ENCODE measurements at regions not wholly inside any gene's neighbourhood (a gene's known extent, or its start where the extent isn't known, plus 50 kb on each side); places are given as distances from the start of the nearest gene placed in this dataset.

DNA sequence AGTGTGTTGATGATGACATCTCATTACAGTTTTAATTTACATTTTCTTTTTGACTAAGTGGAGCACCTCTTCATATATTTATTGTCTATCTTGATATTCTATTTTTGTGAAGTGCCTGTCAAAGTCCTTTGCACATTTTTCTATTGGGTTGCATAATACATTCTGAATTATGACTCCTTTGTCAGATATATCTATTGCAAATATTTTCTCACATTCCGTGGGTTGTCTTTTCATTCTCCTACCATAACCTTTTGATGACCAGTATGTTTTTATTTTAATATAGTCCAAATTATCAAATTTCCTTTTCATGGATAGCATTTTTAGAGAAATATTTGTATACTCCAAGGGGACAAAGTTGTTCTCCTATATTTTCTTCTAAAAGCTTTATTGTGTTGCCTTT is 126.4 kb downstream of the PJA1 start:
- DNase-seq: no peak
- Histone ChIP-seq H3K4me3 (no peak overlapping the region), H3K9me3 (no peaks in the 10 kb centered on the region), H3K27me3 (no peaks in the 10 kb centered on the region), H3K36me3 (no peaks in the 10 kb centered on the region)

GRCh38 chrX:69038188-69038587 is 127.1 kb downstream of the PJA1 start:
- no peak overlapping the region for H3K4me3 ChIP-seq
- DNase-seq: no peak
- no peaks in the 10 kb centered on the region for H3K36me3 ChIP-seq
- H3K27me3 ChIP-seq: no peaks in the 10 kb centered on the region
- H3K9me3 ChIP-seq: no peaks in the 10 kb centered on the region

DNA sequence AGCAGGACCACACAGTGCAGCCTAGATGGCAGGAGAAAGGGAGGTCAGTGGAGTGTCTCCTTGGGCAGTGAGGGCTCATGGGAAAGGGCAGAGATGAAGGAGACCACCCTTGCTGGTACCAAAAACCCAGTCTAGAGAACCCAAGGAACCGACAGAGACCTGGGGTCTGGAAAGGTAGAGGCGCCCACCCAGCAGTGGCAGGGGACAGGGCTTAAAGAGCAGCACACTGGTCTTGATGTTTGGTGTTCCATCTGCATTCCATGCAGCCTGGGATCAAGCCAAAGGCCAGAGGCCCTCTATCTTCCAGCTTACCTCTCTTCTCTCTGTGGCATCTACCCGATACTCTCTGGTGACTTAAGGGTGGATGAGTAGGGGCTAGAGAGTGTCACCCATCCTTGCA is 127.5 kb downstream of the PJA1 start:
- H3K36me3 ChIP-seq: no peaks in the 10 kb centered on the region
- no peaks in the 10 kb centered on the region for H3K27me3 ChIP-seq
- no peak overlapping the region for H3K4me3 ChIP-seq
- DNase-seq: no peak
- H3K9me3 ChIP-seq: no peaks in the 10 kb centered on the region

- no peak for DNase-seq
- H3K36me3 ChIP-seq: no peaks in the 10 kb centered on the region
Measured at GRCh38 chrX:69036674-69037573, 128.3 kb downstream of the PJA1 start.

GRCh38 chrX:69034451-69034850 is 130.8 kb downstream of the PJA1 start:
- Histone ChIP-seq H3K36me3 (no peaks in the 10 kb centered on the region), H3K27me3 (no peaks in the 10 kb centered on the region), H3K4me3 (no peak overlapping the region), H3K9me3 (no peaks in the 10 kb centered on the region)
- DNase-seq: no peak

More at GRCh38 chrX:69036674-69037573, 128.3 kb downstream of the PJA1 start:
- H3K27me3 ChIP-seq: no peaks in the 10 kb centered on the region
- no peak overlapping the region for H3K4me3 ChIP-seq
- no peaks in the 10 kb centered on the region for H3K9me3 ChIP-seq

- Histone ChIP-seq H3K9me3 (no peaks in the 10 kb centered on the region), H3K4me3 (no peak overlapping the region), H3K27me3 (no peaks in the 10 kb centered on the region), H3K36me3 (no peaks in the 10 kb centered on the region)
- no peak for DNase-seq
Measured at GRCh38 chrX:69033936-69034335, 131.3 kb downstream of the PJA1 start.

DNA sequence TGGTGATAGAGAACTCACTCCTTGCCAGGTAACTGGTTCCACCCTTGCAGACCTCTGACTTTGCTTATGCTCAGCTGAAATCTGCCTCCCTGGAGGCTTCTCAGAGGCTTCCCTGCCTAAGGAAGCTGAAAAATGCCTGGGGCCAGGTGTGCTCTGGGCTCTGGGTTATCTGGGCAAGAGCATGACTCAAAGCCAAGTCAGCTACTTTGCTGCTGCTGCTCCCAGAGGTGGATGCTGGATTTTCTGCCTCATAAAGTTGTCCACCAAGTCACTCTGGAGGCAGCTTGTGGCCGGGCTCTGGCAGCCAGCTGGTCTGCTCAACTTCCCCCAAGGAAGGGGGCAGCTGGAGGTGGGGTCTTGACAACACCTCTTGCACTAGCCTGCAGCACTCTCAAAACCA is 132.7 kb downstream of the PJA1 start:
- Histone ChIP-seq H3K4me3 (no peak overlapping the region), H3K27me3 (no peaks in the 10 kb centered on the region), H3K9me3 (no peaks in the 10 kb centered on the region), H3K36me3 (no peaks in the 10 kb centered on the region)
- DNase-seq: no peak

DNA sequence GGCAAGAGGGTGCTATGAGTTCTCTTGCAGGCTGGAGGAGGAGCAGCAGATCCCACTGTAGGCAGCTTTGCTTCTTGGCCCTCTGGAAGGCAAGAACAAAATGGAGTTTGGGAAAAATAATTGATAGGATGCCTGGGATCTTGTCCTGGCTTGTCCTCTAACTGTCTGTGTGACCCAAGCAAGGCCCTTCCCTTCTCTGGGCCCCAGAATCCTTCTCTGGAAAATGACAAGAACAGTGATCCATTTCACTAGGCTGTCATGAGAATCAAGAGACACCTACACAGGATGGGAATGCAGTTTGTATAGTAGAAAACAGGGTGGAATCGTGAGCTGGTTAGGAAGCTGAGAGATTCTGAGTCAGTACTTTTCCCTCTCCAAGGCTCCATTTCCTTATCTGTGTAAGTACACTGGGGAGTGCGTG is 133.3 kb downstream of the PJA1 start:
- DNase-seq: no peak
- H3K36me3 ChIP-seq: no peaks in the 10 kb centered on the region

DNA sequence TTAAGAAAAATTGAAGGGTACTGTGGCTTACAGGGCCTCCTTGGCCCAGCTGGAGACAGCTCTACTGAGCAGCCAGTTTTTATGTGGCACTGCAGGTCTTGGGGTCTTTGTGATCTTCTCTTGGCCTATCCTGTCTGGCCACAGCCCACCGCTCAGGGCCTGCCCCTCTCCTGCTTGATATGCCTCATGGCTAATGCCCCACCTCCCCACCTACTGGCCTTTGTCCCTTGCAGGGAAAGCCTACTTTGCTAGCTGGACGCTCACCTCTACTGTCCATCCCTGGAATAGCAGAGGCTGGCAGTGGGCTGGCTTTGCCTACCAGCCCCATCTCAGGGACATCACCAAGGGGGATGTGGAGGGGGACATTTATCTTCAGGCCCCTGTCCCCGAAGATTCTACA is 134.1 kb downstream of the PJA1 start:
- H3K36me3 ChIP-seq: no peaks in the 10 kb centered on the region
- no peak overlapping the region for H3K4me3 ChIP-seq
- no peaks in the 10 kb centered on the region for H3K27me3 ChIP-seq
- no peak for DNase-seq
- no peaks in the 10 kb centered on the region for H3K9me3 ChIP-seq

More for the DNA sequence above, 133.3 kb downstream of the PJA1 start:
- Histone ChIP-seq H3K27me3 (no peaks in the 10 kb centered on the region), H3K9me3 (no peaks in the 10 kb centered on the region), H3K4me3 (no peak overlapping the region)

GRCh38 chrX:69029771-69030170 is 135.5 kb downstream of the PJA1 start:
- DNase-seq: no peak
- H3K4me3 ChIP-seq: no peak overlapping the region
- no peaks in the 10 kb centered on the region for H3K27me3 ChIP-seq
- H3K9me3 ChIP-seq: no peaks in the 10 kb centered on the region
- no peaks in the 10 kb centered on the region for H3K36me3 ChIP-seq

- H3K4me3 ChIP-seq: no peak overlapping the region
- no peak for DNase-seq
- H3K27me3 ChIP-seq: no peaks in the 10 kb centered on the region
- no peaks in the 10 kb centered on the region for H3K36me3 ChIP-seq
- no peaks in the 10 kb centered on the region for H3K9me3 ChIP-seq
Measured at GRCh38 chrX:69028761-69029120, 136.5 kb downstream of the PJA1 start.

- no peak for DNase-seq
- no peaks in the 10 kb centered on the region for H3K9me3 ChIP-seq
- H3K4me3 ChIP-seq: no peak overlapping the region
- H3K27me3 ChIP-seq: no peaks in the 10 kb centered on the region
- no peaks in the 10 kb centered on the region for H3K36me3 ChIP-seq
Measured at GRCh38 chrX:69028006-69028760, 137.1 kb downstream of the PJA1 start.

DNA sequence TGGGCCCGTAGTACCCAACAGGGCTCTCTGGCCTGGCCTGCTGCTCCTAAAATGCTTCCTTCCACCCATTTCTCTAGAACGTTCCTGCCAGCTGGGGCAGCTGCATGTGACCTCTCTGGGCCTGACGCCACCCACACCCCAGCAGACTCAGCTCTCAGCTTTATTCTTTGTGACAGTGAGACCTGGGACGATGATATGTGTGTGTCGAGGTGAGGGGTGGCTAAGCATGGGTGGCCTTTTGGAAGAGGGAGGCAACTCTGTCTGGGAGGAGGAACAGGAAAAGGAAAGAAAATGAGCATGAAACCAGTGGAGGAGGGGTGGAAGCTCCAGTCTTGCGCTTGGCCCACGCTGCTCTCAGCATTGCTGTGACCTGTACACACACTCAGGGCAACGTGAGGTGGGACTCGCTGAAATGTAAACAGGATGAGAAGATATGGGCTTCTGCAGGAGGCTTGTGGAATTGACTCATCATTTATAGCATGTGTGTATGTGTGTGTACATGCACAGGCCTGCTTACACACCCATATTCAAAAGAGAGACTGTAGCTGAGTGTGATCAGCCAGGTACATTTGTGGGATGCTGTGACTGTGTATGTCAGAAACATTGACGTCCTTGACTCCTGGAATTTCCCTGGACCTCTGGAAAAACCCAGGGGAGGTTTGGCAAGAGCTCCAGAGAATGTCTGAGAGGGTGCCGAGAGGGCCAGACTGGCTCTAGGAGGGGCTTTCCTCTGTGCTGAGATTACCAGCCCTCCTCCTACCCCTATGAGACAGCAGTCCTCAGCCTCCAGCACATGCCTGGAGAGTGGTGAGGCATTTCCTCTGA is 137.9 kb downstream of the PJA1 start:
- no peaks in the 10 kb centered on the region for H3K27me3 ChIP-seq
- peak; percentile 39 for DNase-seq
- H3K36me3 ChIP-seq: no peaks in the 10 kb centered on the region

DNA sequence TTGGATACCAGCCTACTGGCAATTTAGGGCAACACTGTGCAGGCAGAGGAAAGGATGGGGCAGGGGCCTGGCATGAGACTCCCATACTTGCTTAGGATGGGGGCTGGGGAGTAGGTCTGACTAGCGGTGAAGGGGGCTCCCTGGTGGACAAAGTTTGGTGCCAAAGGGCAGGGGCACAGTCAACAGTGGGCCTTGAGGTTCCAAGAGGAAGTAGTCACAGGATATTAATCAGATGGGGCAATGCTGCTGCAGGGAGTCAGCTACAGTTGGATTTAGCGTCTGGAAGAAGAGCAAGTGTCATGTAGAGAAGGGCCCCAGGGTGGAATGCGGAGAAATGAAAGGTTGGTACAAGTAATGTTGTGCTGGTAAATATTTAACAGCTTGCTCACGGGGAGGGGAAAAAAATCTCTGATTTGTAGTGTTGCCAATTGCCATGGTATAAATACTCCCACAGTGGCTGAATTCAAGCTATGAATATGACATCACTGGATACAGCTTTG is 139.4 kb downstream of the PJA1 start:
- Histone ChIP-seq H3K4me3 (no peak overlapping the region), H3K9me3 (no peaks in the 10 kb centered on the region), H3K27me3 (no peaks in the 10 kb centered on the region), H3K36me3 (no peaks in the 10 kb centered on the region)
- DNase-seq: peak; percentile 91

More for the DNA sequence above, 137.9 kb downstream of the PJA1 start:
- Histone ChIP-seq H3K4me3 (no peak overlapping the region), H3K9me3 (no peaks in the 10 kb centered on the region)

DNA sequence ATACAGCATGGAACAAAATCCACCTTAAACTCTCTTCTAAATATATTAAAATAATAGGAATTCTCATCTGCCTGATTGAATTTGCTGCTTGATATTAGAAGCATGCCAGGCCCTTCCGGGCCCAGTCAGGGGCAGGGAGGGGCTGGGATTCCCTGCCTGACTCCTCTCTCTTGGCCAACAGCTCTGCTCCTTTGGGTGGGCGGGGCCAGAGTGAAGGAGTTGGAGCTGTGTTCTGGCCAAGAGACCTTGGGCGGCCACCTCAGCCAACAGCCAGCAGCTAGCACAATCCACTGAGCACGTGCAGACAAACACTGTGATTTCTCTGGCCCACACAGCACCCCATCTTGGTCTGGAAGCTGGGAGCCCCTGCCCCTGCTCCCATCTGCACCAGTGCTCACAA is 140.3 kb downstream of the PJA1 start:
- peak; percentile 90 for DNase-seq
- H3K4me3 ChIP-seq: no peak overlapping the region

GRCh38 chrX:69024161-69024736 is 141.0 kb downstream of the PJA1 start:
- H3K36me3 ChIP-seq: no peaks in the 10 kb centered on the region
- no peaks in the 10 kb centered on the region for H3K27me3 ChIP-seq
- DNase-seq: no peak
- no peaks in the 10 kb centered on the region for H3K9me3 ChIP-seq
- H3K4me3 ChIP-seq: no peak overlapping the region

More for the DNA sequence above, 140.3 kb downstream of the PJA1 start:
- H3K36me3 ChIP-seq: no peaks in the 10 kb centered on the region
- no peaks in the 10 kb centered on the region for H3K27me3 ChIP-seq
- H3K9me3 ChIP-seq: no peaks in the 10 kb centered on the region

All from MG63 (cell line).